ENCODE measurements at regions not wholly inside any gene's neighbourhood (a gene's known extent, or its start where the extent isn't known, plus 50 kb on each side); places are given as distances from the start of the nearest gene placed in this dataset.

DNA sequence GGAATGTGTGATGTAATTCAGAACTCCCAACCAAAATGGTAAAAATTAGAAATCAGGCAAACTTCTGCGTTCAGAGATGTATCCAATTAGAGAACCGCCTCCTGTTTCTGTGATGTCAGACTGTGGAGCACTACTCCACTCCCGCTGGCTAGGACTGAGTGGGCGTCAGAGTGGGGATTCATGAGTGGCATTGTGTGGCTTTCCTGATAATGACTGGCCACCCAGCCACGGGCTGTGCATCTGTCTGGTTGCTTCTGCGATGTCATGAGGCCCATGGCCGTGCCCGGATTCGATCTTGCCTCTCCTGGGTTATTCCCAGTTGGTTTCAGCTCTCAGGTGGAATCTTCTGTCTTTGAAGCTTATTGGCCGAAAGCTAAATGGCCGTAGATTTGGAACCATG is 87.1 kb upstream of the KCNA1 start:
- no peak for TF ChIP-seq CTCF (IDR thresholded peaks at IDR 0.05; ENCODE audit: insufficient read depth, low read depth, low read length)
- H3K27ac ChIP-seq (ENCODE audit: low read depth, low read length) = no peak overlapping the region
- Mint-ChIP-seq H3K27me3 (ENCODE audit: low read depth, unreplicated experiment) (no peaks in the 10 kb centered on the region), H3K9me3 (ENCODE audit: unreplicated experiment) (no peaks in the 10 kb centered on the region), H3K4me3 (ENCODE audit: unreplicated experiment) (no peak overlapping the region), H3K36me3 (ENCODE audit: low read depth, unreplicated experiment) (peaks cover 2% of the 10 kb centered on the region), H3K4me1 (ENCODE audit: low read depth, unreplicated experiment) (peaks cover 20% of the 10 kb centered on the region), H3K27ac (ENCODE audit: unreplicated experiment) (peak overlapping the region; percentile 13)
- H3K36me3 ChIP-seq (ENCODE audit: insufficient read depth, low read length) = no peaks in the 10 kb centered on the region
- no peak for FAIRE-seq
- no peak overlapping the region for H3K4me3 ChIP-seq (ENCODE audit: insufficient read depth, low read depth, low read length)
- no peak overlapping the region for H3K9ac ChIP-seq (ENCODE audit: low read length)
- H4K20me1 ChIP-seq (ENCODE audit: insufficient read depth, low read length) = no peaks in the 10 kb centered on the region
- no peak for DNase-seq (ENCODE audit: low read depth)
- H3K9me3 ChIP-seq (ENCODE audit: insufficient read depth, low read depth, low read length) = no peaks in the 10 kb centered on the region
- no peak overlapping the region for H3K4me2 ChIP-seq (ENCODE audit: low read length)
- no peaks in the 10 kb centered on the region for H3K27me3 ChIP-seq (ENCODE audit: insufficient read depth, low read length)
- H3K4me1 ChIP-seq (ENCODE audit: insufficient read depth, low read length) = peaks cover 22% of the 10 kb centered on the region
- no peak overlapping the region for H2AFZ ChIP-seq (ENCODE audit: low read depth, low read length)
- H3K79me2 ChIP-seq (ENCODE audit: insufficient read depth, low read length) = no peaks in the 10 kb centered on the region

- FAIRE-seq (peak; percentile 98), DNase-seq (ENCODE audit: low read depth) (peak; percentile 93)
- no peak overlapping the region for H3K4me3 Mint-ChIP-seq (ENCODE audit: unreplicated experiment)
- Histone ChIP-seq H3K9ac (ENCODE audit: low read length) (peak overlapping the region; percentile 59), H3K27ac (ENCODE audit: low read depth, low read length) (peak overlapping the region; percentile 79), H3K9me3 (ENCODE audit: insufficient read depth, low read depth, low read length) (no peaks in the 10 kb centered on the region), H3K4me3 (ENCODE audit: insufficient read depth, low read depth, low read length) (peak overlapping the region; percentile 11), H2AFZ (ENCODE audit: low read depth, low read length) (peak overlapping the region; percentile 31), H3K4me1 (ENCODE audit: insufficient read depth, low read length) (peaks cover 22% of the 10 kb centered on the region), H3K36me3 (ENCODE audit: insufficient read depth, low read length) (no peaks in the 10 kb centered on the region), H4K20me1 (ENCODE audit: insufficient read depth, low read length) (no peaks in the 10 kb centered on the region), H3K27me3 (ENCODE audit: insufficient read depth, low read length) (no peaks in the 10 kb centered on the region), H3K79me2 (ENCODE audit: insufficient read depth, low read length) (no peaks in the 10 kb centered on the region), H3K4me2 (ENCODE audit: low read length) (peak overlapping the region; percentile 77)
- peaks cover 2% of the 10 kb centered on the region for H3K36me3 Mint-ChIP-seq (ENCODE audit: low read depth, unreplicated experiment)
- peak overlapping the region; percentile 73 for H3K27ac Mint-ChIP-seq (ENCODE audit: unreplicated experiment)
- TF ChIP-seq EZH2 (IDR thresholded peaks at IDR 0.05; ENCODE audit: insufficient read depth, low read length) = no peak
- no peak for TF ChIP-seq CTCF (IDR thresholded peaks at IDR 0.05; ENCODE audit: insufficient read depth, low read depth, low read length)
- no peaks in the 10 kb centered on the region for H3K27me3 Mint-ChIP-seq (ENCODE audit: low read depth, unreplicated experiment)
- H3K4me1 Mint-ChIP-seq (ENCODE audit: low read depth, unreplicated experiment) = peaks cover 17% of the 10 kb centered on the region
- no peaks in the 10 kb centered on the region for H3K9me3 Mint-ChIP-seq (ENCODE audit: unreplicated experiment)
These were observed 85.3 kb upstream of the KCNA1 start for GRCh38 chr12:4824380-4824779.

GRCh38 chr12:4825011-4825858 is 84.5 kb upstream of the KCNA1 start:
- no peak overlapping the region for H3K4me3 Mint-ChIP-seq (ENCODE audit: unreplicated experiment)
- Histone ChIP-seq H4K20me1 (ENCODE audit: insufficient read depth, low read length) (no peaks in the 10 kb centered on the region), H3K79me2 (ENCODE audit: insufficient read depth, low read length) (no peaks in the 10 kb centered on the region), H3K4me1 (ENCODE audit: insufficient read depth, low read length) (peaks cover 22% of the 10 kb centered on the region), H3K4me3 (ENCODE audit: insufficient read depth, low read depth, low read length) (no peak overlapping the region), H2AFZ (ENCODE audit: low read depth, low read length) (no peak overlapping the region), H3K27ac (ENCODE audit: low read depth, low read length) (peak overlapping the region; percentile 32), H3K4me2 (ENCODE audit: low read length) (peak overlapping the region; percentile 77), H3K9me3 (ENCODE audit: insufficient read depth, low read depth, low read length) (no peaks in the 10 kb centered on the region), H3K9ac (ENCODE audit: low read length) (no peak overlapping the region), H3K27me3 (ENCODE audit: insufficient read depth, low read length) (no peaks in the 10 kb centered on the region), H3K36me3 (ENCODE audit: insufficient read depth, low read length) (no peaks in the 10 kb centered on the region)
- H3K4me1 Mint-ChIP-seq (ENCODE audit: low read depth, unreplicated experiment) = peaks cover 17% of the 10 kb centered on the region
- H3K9me3 Mint-ChIP-seq (ENCODE audit: unreplicated experiment) = no peaks in the 10 kb centered on the region
- TF ChIP-seq CTCF (IDR thresholded peaks at IDR 0.05; ENCODE audit: insufficient read depth, low read depth, low read length) (no peak), EZH2 (IDR thresholded peaks at IDR 0.05; ENCODE audit: insufficient read depth, low read length) (no peak)
- DNase-seq (ENCODE audit: low read depth) = peak; percentile 57
- H3K27me3 Mint-ChIP-seq (ENCODE audit: low read depth, unreplicated experiment) = no peaks in the 10 kb centered on the region
- FAIRE-seq = peak; percentile 87
- H3K36me3 Mint-ChIP-seq (ENCODE audit: low read depth, unreplicated experiment) = peaks cover 2% of the 10 kb centered on the region
- no peak overlapping the region for H3K27ac Mint-ChIP-seq (ENCODE audit: unreplicated experiment)

Data from astrocyte (in vitro differentiated cells and primary cell).